Omental fat pad (tissue), 3 donors: ENCODE measurements at regions not wholly inside any gene's neighbourhood (a gene's known extent, or its start where the extent isn't known, plus 50 kb on each side); places are given as distances from the start of the nearest gene placed in this dataset.

Experiments used
- ATAC-seq: fragments of 150-250 bp; one replicate; pipeline ENCODE4 v1.9.1; 2016; ENCODE audit warnings: mild to moderate bottlenecking, moderate library complexity; ENCODE audit not compliant: low FRiP score
- DNase-seq: peaks from one replicate; pipeline ENCODE4 v3.0.0-alpha.2; 2019; ENCODE audit warnings: low spot score
- CTCF ChIP-seq, 3 donors: fragments of 450-650 bp; IDR thresholded peaks; one replicate each; pipeline ENCODE4 v1.5.1; 2016 to 2017; ENCODE audit warnings: antibody characterized with exemption in 3 of 3, mild to moderate bottlenecking in 3 of 3, moderate library complexity in 2 of 3

GRCh38 chr15:62524848-62525247 lies 359.8 kb upstream of the C2CD4B start:
- DNase-seq (no peak), ATAC-seq (no peak)
- TF ChIP-seq CTCF (IDR thresholded peaks at IDR 0.05), result no peak

- no peak for TF ChIP-seq CTCF (IDR thresholded peaks at IDR 0.05)
- DNase-seq (no peak), ATAC-seq (no peak)
Measured at GRCh38 chr15:62527387-62527786, 362.3 kb upstream of the C2CD4B start.

DNA sequence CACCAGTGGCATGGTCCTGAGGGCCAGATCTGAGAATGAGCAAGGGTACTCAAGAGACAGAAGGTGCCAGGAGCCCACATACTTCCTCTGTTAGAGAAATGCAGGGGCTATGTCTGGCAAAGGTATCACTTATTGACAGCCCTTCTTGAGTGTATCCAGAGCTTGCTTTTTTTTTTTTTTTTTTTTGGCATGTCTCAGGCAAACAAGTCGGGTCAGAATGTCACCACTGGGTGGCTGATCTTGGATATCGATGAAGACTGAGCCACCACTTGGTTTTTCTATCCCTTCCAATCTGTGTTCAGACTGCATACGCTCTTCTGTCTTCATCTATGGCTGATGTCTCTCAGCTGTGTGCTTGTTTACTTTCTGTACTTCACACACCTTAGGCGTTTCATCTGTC lies 363.4 kb upstream of the C2CD4B start:
- ATAC-seq (no peak), DNase-seq (no peak)
- TF ChIP-seq CTCF (IDR thresholded peaks at IDR 0.05), result no peak

DNA sequence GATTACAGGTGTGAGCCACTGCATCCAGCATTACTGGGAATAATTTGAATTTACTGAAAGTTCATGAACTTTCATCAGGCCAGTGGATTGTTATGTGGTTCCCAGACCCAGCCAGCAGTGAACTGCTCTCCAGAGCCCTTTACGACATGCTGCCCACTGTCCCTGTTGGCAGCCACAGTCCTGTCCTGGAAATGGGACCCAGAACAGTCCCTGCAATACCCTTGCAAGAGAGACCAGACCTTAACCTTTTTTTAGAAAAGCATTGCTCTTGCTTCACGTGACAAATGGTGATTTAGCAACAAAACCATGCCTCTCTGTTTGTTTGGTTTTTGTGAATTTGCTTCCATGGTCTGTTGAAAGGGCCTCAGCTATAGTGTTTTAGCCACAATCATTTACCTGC lies 367.3 kb upstream of the C2CD4B start:
- DNase-seq (no peak), ATAC-seq (no peak)
- TF ChIP-seq CTCF (IDR thresholded peaks at IDR 0.05), result no peak

GRCh38 chr15:62533687-62534086 lies 368.6 kb upstream of the C2CD4B start:
- DNase-seq (no peak), ATAC-seq (no peak)
- TF ChIP-seq CTCF (IDR thresholded peaks at IDR 0.05), result no peak

DNA sequence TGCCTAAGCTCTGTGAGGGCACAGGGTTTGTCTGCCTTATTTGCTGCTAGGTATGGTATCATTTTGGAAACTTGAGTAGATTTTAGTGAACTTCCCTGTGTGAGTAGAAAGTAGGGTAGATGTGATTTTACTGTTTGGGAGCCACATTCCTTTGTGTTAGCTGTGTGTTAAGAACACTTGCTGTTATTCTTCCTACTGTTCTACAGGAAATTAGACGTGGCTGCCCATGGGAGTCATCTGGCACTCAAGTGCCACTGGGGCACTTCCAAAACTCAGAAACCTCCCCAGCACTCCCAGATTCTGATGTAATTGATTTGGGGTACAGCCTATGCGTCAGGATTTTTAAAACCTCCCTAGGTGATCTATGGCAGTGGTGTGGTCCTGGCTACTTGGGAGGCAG lies 369.9 kb upstream of the C2CD4B start:
- TF ChIP-seq CTCF (IDR thresholded peaks at IDR 0.05), result no peak
- ATAC-seq (no peak), DNase-seq (no peak)

DNA sequence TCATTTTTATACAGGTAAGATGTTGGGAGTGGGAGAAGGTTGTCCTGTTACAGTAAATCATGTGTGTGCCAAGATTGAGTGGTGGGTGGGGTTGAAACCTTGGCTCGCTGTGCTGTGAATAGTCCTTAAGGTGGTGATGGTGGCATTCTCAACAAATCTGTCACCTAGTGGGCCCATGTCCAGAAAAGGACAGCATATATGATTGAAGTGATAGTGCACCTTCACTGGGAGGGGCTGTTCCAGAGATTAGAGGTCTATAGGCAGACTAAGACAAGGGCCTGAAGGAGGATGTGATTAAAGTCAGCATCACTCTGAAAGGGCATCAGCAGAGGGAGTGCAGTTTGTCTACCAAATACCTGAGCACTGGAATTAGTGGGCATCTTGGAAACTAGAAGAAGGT lies 374.2 kb upstream of the C2CD4B start:
- TF ChIP-seq CTCF (IDR thresholded peaks at IDR 0.05), result no peak
- DNase-seq (no peak), ATAC-seq (no peak)
